K562 (cell line): ENCODE measurements at regions not wholly inside any gene's neighbourhood (a gene's known extent, or its start where the extent isn't known, plus 50 kb on each side); places are given as distances from the start of the nearest gene placed in this dataset.

ENCODE experiments used
- CHD7 ChIP-seq: fragments of 200-600 bp; sonication (generic); IDR thresholded peaks from one replicate; pipeline ENCODE4 v1.6.1; 2012; ENCODE audit warnings: mild to moderate bottlenecking, low read depth, low read length, inconsistent platforms
- CTBP1 ChIP-seq: fragments of 450-650 bp; IDR thresholded peaks from 2 replicates; pipeline ENCODE4 v1.6.1; 2016; ENCODE audit warnings: borderline replicate concordance
- NCOA4 ChIP-seq: fragments of 450-650 bp; IDR thresholded peaks from 2 replicates; pipeline ENCODE4 v1.6.1; 2018; ENCODE audit warnings: mild to moderate bottlenecking; ENCODE audit not compliant: partially characterized antibody
- NR1H2 ChIP-seq: sonication (generic); formaldehyde crosslinking; IDR thresholded peaks from 2 replicates; pipeline ENCODE4 v1.4.0; 2020; ENCODE audit warnings: mild to moderate bottlenecking, missing genetic modification reagents
- POLR2AphosphoS2 ChIP-seq: IDR thresholded peaks from 2 replicates; pipeline ENCODE4 v1.6.1; 2012; ENCODE audit warnings: low read length, improper control_type of control experiment
- RUNX1 ChIP-seq: sonication (generic); IDR thresholded peaks from 2 replicates; pipeline ENCODE4 v1.6.1; 2016; ENCODE audit warnings: antibody characterized with exemption, low read depth
- ZNF134 ChIP-seq: fragments of 250-450 bp; sonication (Bioruptor Pico); conservative IDR thresholded peaks from 2 replicates; pipeline ENCODE4 v1.4.0; 2020
- ZNF277 ChIP-seq: fragments of 250-450 bp; sonication (Bioruptor Pico); IDR thresholded peaks from 2 replicates; pipeline ENCODE4 v1.8.0; 2022; ENCODE audit warnings: inconsistent platforms, mild to moderate bottlenecking, moderate library complexity, borderline replicate concordance
- TF ChIP-seq, protein P1 (sequence below): fragments of 250-450 bp; sonication (Bioruptor Pico); IDR thresholded peaks from 2 replicates; pipeline ENCODE4 v1.8.0; 2022; ENCODE audit warnings: inconsistent platforms
- TF ChIP-seq, protein P2 (sequence below): IDR thresholded peaks from 2 replicates; pipeline ENCODE4 v1.6.1; 2014; ENCODE audit warnings: antibody characterized with exemption
- TF ChIP-seq, protein P3 (sequence below): sonication (generic); formaldehyde crosslinking; IDR thresholded peaks from 2 replicates; pipeline ENCODE4 v1.8.1; 2023; ENCODE audit warnings: mild to moderate bottlenecking, missing genetic modification reagents

- TF ChIP-seq CHD7 (no peak), ZNF134 (CRISPR knock-in tag) (peak; percentile 49; the same call in 1 of the 2 replicates), POLR2AphosphoS2 (no peak), ZNF277 (CRISPR knock-in tag) (no peak), RUNX1 (peak; percentile 28; the same call in 1 of the 2 replicates), CTBP1 (peak; percentile 97), NR1H2 (no peak), NCOA4 (no peak)
- TF ChIP-seq, protein P1, sequence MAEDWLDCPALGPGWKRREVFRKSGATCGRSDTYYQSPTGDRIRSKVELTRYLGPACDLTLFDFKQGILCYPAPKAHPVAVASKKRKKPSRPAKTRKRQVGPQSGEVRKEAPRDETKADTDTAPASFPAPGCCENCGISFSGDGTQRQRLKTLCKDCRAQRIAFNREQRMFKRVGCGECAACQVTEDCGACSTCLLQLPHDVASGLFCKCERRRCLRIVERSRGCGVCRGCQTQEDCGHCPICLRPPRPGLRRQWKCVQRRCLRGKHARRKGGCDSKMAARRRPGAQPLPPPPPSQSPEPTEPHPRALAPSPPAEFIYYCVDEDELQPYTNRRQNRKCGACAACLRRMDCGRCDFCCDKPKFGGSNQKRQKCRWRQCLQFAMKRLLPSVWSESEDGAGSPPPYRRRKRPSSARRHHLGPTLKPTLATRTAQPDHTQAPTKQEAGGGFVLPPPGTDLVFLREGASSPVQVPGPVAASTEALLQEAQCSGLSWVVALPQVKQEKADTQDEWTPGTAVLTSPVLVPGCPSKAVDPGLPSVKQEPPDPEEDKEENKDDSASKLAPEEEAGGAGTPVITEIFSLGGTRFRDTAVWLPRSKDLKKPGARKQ = no peak
- TF ChIP-seq, protein P2, sequence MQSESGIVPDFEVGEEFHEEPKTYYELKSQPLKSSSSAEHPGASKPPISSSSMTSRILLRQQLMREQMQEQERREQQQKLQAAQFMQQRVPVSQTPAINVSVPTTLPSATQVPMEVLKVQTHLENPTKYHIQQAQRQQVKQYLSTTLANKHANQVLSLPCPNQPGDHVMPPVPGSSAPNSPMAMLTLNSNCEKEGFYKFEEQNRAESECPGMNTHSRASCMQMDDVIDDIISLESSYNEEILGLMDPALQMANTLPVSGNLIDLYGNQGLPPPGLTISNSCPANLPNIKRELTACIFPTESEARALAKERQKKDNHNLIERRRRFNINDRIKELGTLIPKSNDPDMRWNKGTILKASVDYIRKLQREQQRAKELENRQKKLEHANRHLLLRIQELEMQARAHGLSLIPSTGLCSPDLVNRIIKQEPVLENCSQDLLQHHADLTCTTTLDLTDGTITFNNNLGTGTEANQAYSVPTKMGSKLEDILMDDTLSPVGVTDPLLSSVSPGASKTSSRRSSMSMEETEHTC = peak; percentile 35
- TF ChIP-seq, protein P3, sequence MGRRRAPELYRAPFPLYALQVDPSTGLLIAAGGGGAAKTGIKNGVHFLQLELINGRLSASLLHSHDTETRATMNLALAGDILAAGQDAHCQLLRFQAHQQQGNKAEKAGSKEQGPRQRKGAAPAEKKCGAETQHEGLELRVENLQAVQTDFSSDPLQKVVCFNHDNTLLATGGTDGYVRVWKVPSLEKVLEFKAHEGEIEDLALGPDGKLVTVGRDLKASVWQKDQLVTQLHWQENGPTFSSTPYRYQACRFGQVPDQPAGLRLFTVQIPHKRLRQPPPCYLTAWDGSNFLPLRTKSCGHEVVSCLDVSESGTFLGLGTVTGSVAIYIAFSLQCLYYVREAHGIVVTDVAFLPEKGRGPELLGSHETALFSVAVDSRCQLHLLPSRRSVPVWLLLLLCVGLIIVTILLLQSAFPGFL = no peak
These were observed 55.2 kb upstream of the NEK6 start (continued) for GRCh38 chr9:124202447-124202971.
